A549 (cell line): ENCODE measurements at regions not wholly inside any gene's neighbourhood (a gene's known extent, or its start where the extent isn't known, plus 50 kb on each side); places are given as distances from the start of the nearest gene placed in this dataset.

Source experiments
- CTCF ChIP-seq: fragments of >200 bp; sonication (Bioruptor Twin); formaldehyde crosslinking; IDR thresholded peaks from 3 replicates; pipeline ENCODE4 v1.5.1; 2016
- NR3C1 ChIP-seq: fragments of >200 bp; sonication (Bioruptor Twin); formaldehyde crosslinking; IDR thresholded peaks from 3 replicates; pipeline ENCODE4 v1.6.1; 2017
- POLR2A ChIP-seq: IDR thresholded peaks from 2 replicates; pipeline ENCODE4 v1.6.1; 2012; ENCODE audit warnings: mild to moderate bottlenecking, low read length
- RAD21 ChIP-seq, 2 experiments: fragments of >200 bp in 1 of 2; sonication (Bioruptor Twin) in 1 of 2; formaldehyde crosslinking in 1 of 2; IDR thresholded peaks in 1 of 2; conservative IDR thresholded peaks in 1 of 2; 2 replicates in 1 of 2; 3 replicates in 1 of 2; pipeline ENCODE4 v1.6.1; 2012 to 2018; ENCODE audit warnings: inconsistent platforms in 1 of 2
- TP53 ChIP-seq: fragments of 250-450 bp; sonication (Bioruptor Pico); IDR thresholded peaks from 2 replicates; pipeline ENCODE4 v1.5.0; 2021; ENCODE audit warnings: mild to moderate bottlenecking, moderate library complexity

GRCh38 chr2:885230-886071, 65.2 kb upstream of the SNTG2 start:
- TF ChIP-seq CTCF (no peak), POLR2A (no peak), TP53 (CRISPR knock-in tag) (no peak), NR3C1 (no peak), RAD21 (conservative IDR thresholded peaks at IDR 0.05 in 1 of 2, IDR thresholded peaks at IDR 0.05 in 1 of 2) (no peak)
